ENCODE measurements at regions not wholly inside any gene's neighbourhood (a gene's known extent, or its start where the extent isn't known, plus 50 kb on each side); places are given as distances from the start of the nearest gene placed in this dataset.
"Not testable (repeated sequence)": the region's sequence is repeated elsewhere in the genome, so short reads cannot be mapped to it uniquely, and the experiment has no call there.

- not testable (repeated sequence) for H3K27me3 ChIP-seq (ENCODE audit: insufficient read depth, poor library complexity, severe bottlenecking); DNase-seq (ENCODE audit: low read depth in 1 of 2, low spot score in 1 of 2); H3K4me3 ChIP-seq (replicated peaks; ENCODE audit: insufficient read depth, low read length); H3K27ac ChIP-seq (replicated peaks)
These were observed 94.3 kb downstream of the KCNJ12 start for GRCh38 chr17:21470422-21470821.

- Histone ChIP-seq H3K27me3 (ENCODE audit: insufficient read depth, poor library complexity, severe bottlenecking) (no peaks in the 10 kb centered on the region), H3K4me3 (replicated peaks; ENCODE audit: insufficient read depth, low read length) (no peak overlapping the region), H3K27ac (replicated peaks) (no peak overlapping the region)
- TF ChIP-seq GABPA (IDR thresholded peaks at IDR 0.05; ENCODE audit: low read depth) = no peak
- no peak for TF ChIP-seq POLR2AphosphoS5 (IDR thresholded peaks at IDR 0.05; ENCODE audit: low read depth)
- TF ChIP-seq, protein P1, sequence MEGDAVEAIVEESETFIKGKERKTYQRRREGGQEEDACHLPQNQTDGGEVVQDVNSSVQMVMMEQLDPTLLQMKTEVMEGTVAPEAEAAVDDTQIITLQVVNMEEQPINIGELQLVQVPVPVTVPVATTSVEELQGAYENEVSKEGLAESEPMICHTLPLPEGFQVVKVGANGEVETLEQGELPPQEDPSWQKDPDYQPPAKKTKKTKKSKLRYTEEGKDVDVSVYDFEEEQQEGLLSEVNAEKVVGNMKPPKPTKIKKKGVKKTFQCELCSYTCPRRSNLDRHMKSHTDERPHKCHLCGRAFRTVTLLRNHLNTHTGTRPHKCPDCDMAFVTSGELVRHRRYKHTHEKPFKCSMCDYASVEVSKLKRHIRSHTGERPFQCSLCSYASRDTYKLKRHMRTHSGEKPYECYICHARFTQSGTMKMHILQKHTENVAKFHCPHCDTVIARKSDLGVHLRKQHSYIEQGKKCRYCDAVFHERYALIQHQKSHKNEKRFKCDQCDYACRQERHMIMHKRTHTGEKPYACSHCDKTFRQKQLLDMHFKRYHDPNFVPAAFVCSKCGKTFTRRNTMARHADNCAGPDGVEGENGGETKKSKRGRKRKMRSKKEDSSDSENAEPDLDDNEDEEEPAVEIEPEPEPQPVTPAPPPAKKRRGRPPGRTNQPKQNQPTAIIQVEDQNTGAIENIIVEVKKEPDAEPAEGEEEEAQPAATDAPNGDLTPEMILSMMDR (IDR thresholded peaks at IDR 0.05; ENCODE audit: insufficient read depth, low read length) = no peak
- TF ChIP-seq, protein P2, sequence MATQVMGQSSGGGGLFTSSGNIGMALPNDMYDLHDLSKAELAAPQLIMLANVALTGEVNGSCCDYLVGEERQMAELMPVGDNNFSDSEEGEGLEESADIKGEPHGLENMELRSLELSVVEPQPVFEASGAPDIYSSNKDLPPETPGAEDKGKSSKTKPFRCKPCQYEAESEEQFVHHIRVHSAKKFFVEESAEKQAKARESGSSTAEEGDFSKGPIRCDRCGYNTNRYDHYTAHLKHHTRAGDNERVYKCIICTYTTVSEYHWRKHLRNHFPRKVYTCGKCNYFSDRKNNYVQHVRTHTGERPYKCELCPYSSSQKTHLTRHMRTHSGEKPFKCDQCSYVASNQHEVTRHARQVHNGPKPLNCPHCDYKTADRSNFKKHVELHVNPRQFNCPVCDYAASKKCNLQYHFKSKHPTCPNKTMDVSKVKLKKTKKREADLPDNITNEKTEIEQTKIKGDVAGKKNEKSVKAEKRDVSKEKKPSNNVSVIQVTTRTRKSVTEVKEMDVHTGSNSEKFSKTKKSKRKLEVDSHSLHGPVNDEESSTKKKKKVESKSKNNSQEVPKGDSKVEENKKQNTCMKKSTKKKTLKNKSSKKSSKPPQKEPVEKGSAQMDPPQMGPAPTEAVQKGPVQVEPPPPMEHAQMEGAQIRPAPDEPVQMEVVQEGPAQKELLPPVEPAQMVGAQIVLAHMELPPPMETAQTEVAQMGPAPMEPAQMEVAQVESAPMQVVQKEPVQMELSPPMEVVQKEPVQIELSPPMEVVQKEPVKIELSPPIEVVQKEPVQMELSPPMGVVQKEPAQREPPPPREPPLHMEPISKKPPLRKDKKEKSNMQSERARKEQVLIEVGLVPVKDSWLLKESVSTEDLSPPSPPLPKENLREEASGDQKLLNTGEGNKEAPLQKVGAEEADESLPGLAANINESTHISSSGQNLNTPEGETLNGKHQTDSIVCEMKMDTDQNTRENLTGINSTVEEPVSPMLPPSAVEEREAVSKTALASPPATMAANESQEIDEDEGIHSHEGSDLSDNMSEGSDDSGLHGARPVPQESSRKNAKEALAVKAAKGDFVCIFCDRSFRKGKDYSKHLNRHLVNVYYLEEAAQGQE (IDR thresholded peaks at IDR 0.05; ENCODE audit: insufficient replicate concordance, low read depth) = no peak
- TF ChIP-seq SPI1 (IDR thresholded peaks at IDR 0.05; ENCODE audit: borderline replicate concordance, low read depth) = no peak
- no peak for DNase-seq (ENCODE audit: low read depth in 1 of 2, low spot score in 1 of 2)
These were observed 94.7 kb downstream of the KCNJ12 start for GRCh38 chr17:21470861-21471260.

- DNase-seq (ENCODE audit: low read depth in 1 of 2, low spot score in 1 of 2) = no peak
- TF ChIP-seq, protein P2 (IDR thresholded peaks at IDR 0.05; ENCODE audit: insufficient replicate concordance, low read depth) = no peak
- TF ChIP-seq GABPA (IDR thresholded peaks at IDR 0.05; ENCODE audit: low read depth) (no peak), POLR2AphosphoS5 (IDR thresholded peaks at IDR 0.05; ENCODE audit: low read depth) (no peak)
- H3K27ac ChIP-seq (replicated peaks) = no peak overlapping the region
- no peak overlapping the region for H3K4me3 ChIP-seq (replicated peaks; ENCODE audit: insufficient read depth, low read length)
- H3K27me3 ChIP-seq (ENCODE audit: insufficient read depth, poor library complexity, severe bottlenecking) = no peaks in the 10 kb centered on the region
These were observed 98.7 kb downstream of the KCNJ12 start for GRCh38 chr17:21474815-21475214.

DNA sequence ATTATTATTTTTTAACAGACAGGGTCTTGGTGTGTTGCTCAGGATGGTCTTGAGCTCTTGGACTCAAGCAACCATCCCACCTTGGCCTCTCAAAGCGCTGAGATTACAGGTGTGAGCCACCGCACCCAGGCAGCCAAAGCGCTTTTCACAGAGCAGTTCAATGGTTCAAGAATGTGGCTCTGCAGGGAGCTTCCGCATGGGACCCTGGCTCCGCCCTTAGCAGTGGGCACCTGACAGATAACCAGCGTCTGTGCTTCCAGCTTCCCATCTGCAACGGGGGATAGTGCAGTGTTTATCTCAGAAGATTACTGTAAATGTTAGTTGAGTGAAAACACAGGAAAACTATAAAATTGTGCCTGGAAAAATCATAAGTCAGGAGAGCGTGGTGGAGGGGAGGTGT is 99.4 kb downstream of the KCNJ12 start:
- no peak for DNase-seq (ENCODE audit: low read depth in 1 of 2, low spot score in 1 of 2)
- H3K27me3 ChIP-seq (ENCODE audit: insufficient read depth, poor library complexity, severe bottlenecking) = no peaks in the 10 kb centered on the region
- H3K27ac ChIP-seq (replicated peaks) = no peak overlapping the region
- no peak overlapping the region for H3K4me3 ChIP-seq (replicated peaks; ENCODE audit: insufficient read depth, low read length)
- TF ChIP-seq POLR2AphosphoS5 (IDR thresholded peaks at IDR 0.05; ENCODE audit: low read depth) (no peak), GABPA (IDR thresholded peaks at IDR 0.05; ENCODE audit: low read depth) (no peak), SPI1 (IDR thresholded peaks at IDR 0.05; ENCODE audit: borderline replicate concordance, low read depth) (no peak)
- TF ChIP-seq, protein P2 (IDR thresholded peaks at IDR 0.05; ENCODE audit: insufficient replicate concordance, low read depth) = no peak
- TF ChIP-seq, protein P1 (IDR thresholded peaks at IDR 0.05; ENCODE audit: insufficient read depth, low read length) = no peak
